Smooth muscle cell of the brain vasculature (primary cell): ENCODE measurements at regions not wholly inside any gene's neighbourhood (a gene's known extent, or its start where the extent isn't known, plus 50 kb on each side); places are given as distances from the start of the nearest gene placed in this dataset.
"Not testable (repeated sequence)": the region's sequence is repeated elsewhere in the genome, so short reads cannot be mapped to it uniquely, and the experiment has no call there.

ENCODE experiments used
- DNase-seq: peaks from one replicate; pipeline ENCODE4 v3.0.0-alpha.2; 2012; ENCODE audit warnings: low read depth, low spot score

GRCh38 chr1:61580417-61580816 lies 144.5 kb downstream of the TM2D1 start:
- DNase-seq: no peak

DNA sequence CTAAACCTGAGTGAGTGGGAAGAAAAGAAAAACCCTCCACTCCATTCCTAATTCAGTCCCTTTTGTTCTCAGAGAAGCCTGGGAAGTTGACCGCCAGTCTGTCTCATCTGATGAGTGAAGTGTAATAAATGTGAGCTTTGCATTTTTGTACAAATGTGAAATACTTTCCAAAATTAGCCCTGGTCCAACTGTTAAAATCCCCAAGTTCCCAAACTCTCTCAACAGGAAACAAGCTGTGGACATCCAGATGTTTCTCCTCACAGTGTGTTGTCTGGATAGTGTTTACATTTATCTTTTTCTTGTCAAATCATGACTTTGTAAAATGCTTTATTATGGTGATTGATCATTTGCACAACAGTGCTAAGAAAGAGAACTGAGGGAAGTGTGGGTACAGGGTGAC lies 145.1 kb downstream of the TM2D1 start:
- no peak for DNase-seq

GRCh38 chr1:61572046-61572445 lies 152.9 kb downstream of the TM2D1 start:
- DNase-seq: no peak

GRCh38 chr1:61570191-61570590 lies 154.8 kb downstream of the TM2D1 start:
- DNase-seq: no peak

DNA sequence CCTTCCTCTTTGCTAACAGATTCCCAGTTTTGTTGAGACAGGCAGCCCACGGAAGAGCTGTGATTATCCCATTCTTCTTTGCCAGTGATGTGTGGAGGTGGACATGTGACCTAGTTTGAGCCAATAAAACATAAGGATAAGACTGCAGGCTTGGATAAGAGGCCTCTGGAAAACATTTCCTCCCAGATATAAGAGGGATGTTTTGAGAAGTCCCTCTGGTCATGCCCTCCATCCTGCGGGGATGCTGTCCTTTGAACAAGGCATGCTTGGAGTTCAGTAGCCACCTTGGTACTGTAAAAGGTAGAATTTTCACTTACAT lies 155.7 kb downstream of the TM2D1 start:
- DNase-seq: no peak

GRCh38 chr1:61568460-61569302 lies 156.3 kb downstream of the TM2D1 start:
- no peak for DNase-seq

DNA sequence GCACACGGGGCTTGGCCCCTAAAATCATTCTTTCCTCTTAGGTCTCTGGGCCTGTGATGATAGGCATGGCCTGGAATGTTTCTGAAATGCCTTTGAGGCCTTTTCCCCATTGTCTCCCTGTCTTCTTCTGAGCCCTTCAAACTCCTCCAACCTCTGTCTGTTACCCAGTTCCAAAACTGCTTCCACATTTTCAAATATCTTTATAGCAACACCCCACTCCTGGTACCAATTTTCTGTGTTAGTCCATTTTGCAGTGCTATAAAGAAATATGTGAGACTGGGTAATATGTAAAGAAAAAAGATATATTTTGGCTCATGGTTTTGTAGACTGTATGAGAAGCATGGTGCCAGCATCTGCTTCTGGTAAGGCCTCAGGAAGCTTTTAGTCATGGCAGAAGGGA lies 158.8 kb downstream of the TM2D1 start:
- no peak for DNase-seq

GRCh38 chr1:61563611-61564010 lies 161.3 kb downstream of the TM2D1 start:
- DNase-seq: no peak

GRCh38 chr1:61561666-61562065 lies 163.3 kb downstream of the TM2D1 start:
- no peak for DNase-seq

DNA sequence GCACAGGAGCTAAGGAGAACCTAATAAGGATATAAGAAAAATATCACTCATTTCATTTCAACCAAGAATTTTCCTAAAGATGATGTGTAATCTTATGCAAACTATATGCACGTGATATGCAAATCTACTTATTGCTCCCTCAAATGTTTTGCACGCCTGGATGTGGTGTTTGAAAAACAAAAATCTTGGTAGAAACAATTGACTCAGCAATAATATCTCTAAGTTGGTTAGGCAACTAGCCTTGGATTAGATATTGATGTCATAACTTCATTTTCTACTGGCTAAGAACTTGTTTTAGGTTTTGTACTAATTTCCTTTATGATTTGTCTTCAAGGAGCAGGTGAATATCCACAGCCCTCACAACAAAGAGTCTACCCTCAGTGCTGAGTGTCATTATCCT lies 164.6 kb downstream of the TM2D1 start:
- DNase-seq: no peak

DNA sequence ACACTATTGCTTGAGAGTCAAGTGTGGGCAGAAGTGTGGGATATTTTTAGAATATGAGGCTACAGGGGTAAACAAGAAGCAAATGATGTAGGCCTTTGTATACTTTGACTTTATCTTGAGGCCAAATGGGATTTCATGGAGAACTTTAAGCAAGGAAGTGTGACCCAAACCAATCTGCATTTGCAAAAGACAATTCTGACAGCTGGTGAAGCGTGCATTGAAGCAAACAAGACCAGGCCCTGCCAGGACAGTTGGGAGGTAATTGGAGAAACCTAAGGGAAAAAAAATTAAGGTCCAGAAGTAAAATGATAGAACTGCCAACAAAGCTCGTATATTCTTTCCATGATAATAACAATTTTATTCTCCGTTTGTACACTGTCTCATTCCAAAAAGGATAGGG lies 168.3 kb downstream of the TM2D1 start:
- no peak for DNase-seq

GRCh38 chr1:61552630-61553305 lies 172.2 kb downstream of the TM2D1 start:
- no peak for DNase-seq

DNA sequence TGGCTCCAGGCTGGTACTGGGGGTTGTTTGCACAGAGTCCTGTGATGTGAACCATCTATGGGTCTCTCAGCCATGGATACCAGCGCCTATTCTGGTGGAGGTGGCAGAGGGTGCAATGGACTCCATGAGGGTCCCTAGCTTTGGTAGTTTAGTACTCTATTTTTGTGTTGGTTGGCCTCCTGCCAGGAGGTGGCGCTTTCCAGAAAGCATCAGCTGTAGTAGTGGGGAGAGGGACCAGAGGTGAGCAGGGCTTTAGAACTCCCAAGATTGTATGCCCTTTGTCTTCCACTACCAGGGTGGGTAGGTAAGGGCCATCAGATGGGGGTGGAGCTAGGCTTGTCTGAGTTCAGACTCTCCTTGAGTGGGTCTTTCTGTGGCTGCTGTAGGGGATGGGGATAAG lies 177.6 kb downstream of the TM2D1 start:
- not testable (repeated sequence) for DNase-seq

- DNase-seq: not testable (repeated sequence)
These were observed 180.1 kb downstream of the TM2D1 start for GRCh38 chr1:61544870-61545269.

GRCh38 chr1:61543498-61543897 lies 181.4 kb downstream of the TM2D1 start:
- not testable (repeated sequence) for DNase-seq

DNA sequence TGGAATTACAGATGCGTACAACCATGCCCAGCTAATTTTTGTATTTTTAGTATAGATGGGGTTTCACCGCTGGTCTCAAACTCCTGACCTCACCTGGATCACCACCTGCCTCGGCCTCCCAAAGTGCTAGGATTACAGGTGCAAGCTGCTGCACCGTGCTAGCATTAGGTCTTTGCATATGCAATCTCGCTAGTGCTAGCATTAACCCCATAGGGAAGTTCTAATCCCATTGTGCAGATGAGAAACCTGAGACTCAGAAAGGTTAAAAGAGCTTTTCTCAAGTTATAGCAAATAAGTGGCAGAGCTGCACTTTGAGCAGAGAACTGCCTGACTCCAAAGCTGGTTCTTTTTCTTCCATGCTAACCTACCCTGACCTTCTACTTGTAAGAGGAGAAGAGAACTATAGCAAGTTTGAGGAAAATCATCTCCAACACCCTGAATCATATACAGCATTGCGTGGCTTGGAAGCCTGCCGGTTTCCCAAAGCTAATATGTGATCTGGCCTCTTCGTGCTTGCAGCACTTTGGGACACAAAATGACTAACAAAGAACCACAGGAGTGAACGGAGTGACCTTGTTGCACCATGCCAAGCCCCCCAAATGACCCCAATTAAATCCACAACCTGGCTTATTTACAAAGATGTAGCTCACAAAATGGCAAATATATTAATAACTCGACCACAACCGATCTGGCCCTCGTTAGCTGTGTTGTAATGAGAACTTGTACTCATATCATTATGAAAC lies 185.1 kb downstream of the TM2D1 start:
- DNase-seq: no peak

DNA sequence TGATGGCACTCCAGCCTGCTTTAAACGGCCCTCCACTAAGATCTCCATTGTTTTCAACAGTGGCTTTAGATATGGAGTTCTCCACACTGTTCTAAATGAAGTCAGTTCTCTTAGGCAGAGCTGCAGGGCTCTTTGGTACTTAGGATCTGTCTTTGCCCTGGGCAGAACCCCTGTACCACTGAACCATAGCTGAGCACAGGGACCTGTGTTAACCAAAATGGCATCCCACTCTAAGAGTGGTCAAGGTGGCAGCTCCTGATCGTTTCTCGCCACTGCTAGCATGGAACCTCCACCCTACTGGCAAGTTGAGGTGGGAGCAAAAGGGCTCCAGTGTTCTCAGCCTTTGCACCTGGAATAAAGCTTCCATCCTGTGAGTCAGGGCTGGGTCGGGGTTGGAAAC lies 186.7 kb downstream of the TM2D1 start:
- no peak for DNase-seq

DNA sequence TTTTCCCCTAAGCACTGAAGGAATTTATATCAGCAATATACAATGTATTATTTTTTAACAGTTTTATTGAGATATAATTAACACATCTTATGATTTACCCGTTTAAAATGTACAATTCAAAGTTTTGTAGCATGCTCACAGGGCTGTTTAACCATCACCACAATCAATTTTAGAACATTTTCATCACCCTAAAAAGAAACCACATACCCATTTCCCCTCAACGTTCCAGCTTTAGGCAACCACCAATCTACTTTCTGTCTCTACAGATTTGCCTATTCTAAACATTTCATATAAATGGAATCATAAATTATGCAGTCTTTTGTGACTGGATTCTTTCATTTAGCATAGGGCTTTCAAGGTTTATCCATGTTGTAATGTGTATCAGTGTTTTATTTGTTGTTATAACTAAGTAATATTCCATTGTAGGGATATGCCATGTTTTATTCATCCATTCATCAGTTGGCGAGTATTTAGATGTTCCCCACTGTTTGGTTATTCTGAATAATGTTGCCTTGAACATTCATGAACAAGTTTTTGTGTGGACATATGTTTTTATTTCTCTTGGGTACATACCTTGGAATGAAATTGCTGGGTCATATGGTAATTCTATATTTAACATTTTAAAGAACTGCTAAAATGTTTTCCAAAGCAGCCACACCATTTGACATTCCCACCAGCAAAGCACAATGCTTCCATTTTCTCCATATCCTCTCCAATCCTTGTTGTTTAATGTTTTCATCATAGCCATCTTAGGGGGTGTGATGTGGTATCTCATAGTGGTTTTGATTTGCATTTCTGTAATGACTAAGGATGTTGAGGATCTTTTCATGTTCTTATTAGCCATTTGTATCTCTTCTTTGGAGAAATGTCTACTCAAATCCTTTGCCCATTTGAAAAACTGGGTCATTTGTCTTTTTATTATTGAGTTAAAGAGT lies 188.5 kb downstream of the TM2D1 start:
- no peak for DNase-seq

DNA sequence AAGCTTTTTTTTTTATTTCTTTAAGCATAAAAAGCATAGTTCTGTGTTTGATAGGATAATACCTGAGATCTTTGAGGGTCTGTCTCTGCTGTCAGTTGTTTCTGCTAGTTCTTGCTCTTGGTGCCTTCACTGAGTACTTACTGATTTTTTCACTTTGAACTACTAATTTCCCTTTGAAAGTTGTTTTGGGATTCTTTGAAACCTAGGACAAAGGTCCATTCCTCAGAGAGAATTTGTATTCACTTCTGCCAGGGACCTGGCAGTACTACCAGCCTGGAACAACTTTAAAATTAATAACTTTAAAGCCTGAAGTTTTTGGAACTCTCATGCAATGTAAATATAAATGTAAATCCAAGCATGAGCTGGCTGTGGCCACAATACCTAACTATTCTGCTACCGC lies 190.1 kb downstream of the TM2D1 start:
- DNase-seq: no peak

- no peak for DNase-seq
These were observed 191.4 kb downstream of the TM2D1 start for GRCh38 chr1:61533546-61533945.

GRCh38 chr1:61531716-61532115 lies 193.2 kb downstream of the TM2D1 start:
- no peak for DNase-seq
